ENCODE measurements at regions not wholly inside any gene's neighbourhood (a gene's known extent, or its start where the extent isn't known, plus 50 kb on each side); places are given as distances from the start of the nearest gene placed in this dataset.

GRCh38 chr6:6798448-6798860 lies 209.9 kb downstream of the LY86 start:
- TF ChIP-seq CTCF (IDR thresholded peaks at IDR 0.05) (no peak), EZH2 (IDR thresholded peaks at IDR 0.05) (no peak), EZH2phosphoT487 (IDR thresholded peaks at IDR 0.05) (no peak)

All from neural progenitor cell (in vitro differentiated cells).